WERI-Rb-1 (cell line): ENCODE measurements at regions not wholly inside any gene's neighbourhood (a gene's known extent, or its start where the extent isn't known, plus 50 kb on each side); places are given as distances from the start of the nearest gene placed in this dataset.
A peak's percentile ranks its signal among the peaks of the same experiment; 100 is the strongest.

ENCODE experiments used
- DNase-seq: peaks from one replicate; pipeline ENCODE4 v3.0.0-alpha.2; 2020
- H3K27ac ChIP-seq: fragments of 250-450 bp; sonication (Bioruptor Pico); 2 replicates; pipeline ENCODE4 v1.5.1; 2020; ENCODE audit warnings: mild to moderate bottlenecking, moderate library complexity
- H3K27me3 ChIP-seq: fragments of 250-450 bp; sonication (Bioruptor Pico); 2 replicates; pipeline ENCODE4 v1.5.1; 2021; ENCODE audit warnings: mild to moderate bottlenecking, low read depth, moderate library complexity; ENCODE audit not compliant: insufficient read depth, severe bottlenecking
- H3K36me3 ChIP-seq: fragments of 250-450 bp; sonication (Bioruptor Pico); 2 replicates; pipeline ENCODE4 v1.5.1; 2020; ENCODE audit warnings: mild to moderate bottlenecking, moderate library complexity
- H3K4me3 ChIP-seq: 2 replicates; pipeline ENCODE4 v1.5.1; 2011; ENCODE audit warnings: low read depth, mild to moderate bottlenecking, control low read depth, low read length
- H3K9me3 ChIP-seq: fragments of 250-450 bp; sonication (Bioruptor Pico); 2 replicates; pipeline ENCODE4 v1.5.1; 2021; ENCODE audit warnings: mild to moderate bottlenecking, moderate library complexity; ENCODE audit not compliant: severe bottlenecking
- TF ChIP-seq, protein P1 (sequence below): IDR thresholded peaks from 2 replicates; pipeline ENCODE4 v1.5.1; 2011; ENCODE audit warnings: low read depth, mild to moderate bottlenecking, control low read depth, inconsistent platforms, low read length

DNA sequence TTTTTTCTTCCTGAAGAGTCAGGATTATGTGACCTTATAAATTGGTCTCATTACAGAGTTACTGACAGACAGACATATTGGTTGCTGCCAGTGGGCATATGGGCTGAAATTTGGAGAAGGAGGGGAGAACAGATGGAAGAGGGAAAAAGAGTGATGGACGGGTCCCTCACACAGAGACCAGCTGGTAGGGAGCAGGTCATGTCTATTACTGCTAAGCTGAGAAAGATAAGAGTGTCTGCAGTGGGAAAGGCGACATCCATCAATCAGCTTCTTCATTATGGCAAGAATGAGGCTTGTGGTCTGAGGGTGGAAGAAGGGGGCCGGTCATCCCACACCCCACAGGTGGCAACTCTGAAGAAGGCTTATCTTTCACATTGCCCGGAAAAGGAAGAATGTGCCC lies 353.8 kb upstream of the RSPO3 start:
- Histone ChIP-seq H3K4me3 (no peak overlapping the region), H3K9me3 (no peaks in the 10 kb centered on the region), H3K27ac (no peak overlapping the region; the same call in 1 of the 2 replicates), H3K36me3 (no peaks in the 10 kb centered on the region), H3K27me3 (no peaks in the 10 kb centered on the region)
- DNase-seq, result peak; percentile 70
- TF ChIP-seq, protein P1, sequence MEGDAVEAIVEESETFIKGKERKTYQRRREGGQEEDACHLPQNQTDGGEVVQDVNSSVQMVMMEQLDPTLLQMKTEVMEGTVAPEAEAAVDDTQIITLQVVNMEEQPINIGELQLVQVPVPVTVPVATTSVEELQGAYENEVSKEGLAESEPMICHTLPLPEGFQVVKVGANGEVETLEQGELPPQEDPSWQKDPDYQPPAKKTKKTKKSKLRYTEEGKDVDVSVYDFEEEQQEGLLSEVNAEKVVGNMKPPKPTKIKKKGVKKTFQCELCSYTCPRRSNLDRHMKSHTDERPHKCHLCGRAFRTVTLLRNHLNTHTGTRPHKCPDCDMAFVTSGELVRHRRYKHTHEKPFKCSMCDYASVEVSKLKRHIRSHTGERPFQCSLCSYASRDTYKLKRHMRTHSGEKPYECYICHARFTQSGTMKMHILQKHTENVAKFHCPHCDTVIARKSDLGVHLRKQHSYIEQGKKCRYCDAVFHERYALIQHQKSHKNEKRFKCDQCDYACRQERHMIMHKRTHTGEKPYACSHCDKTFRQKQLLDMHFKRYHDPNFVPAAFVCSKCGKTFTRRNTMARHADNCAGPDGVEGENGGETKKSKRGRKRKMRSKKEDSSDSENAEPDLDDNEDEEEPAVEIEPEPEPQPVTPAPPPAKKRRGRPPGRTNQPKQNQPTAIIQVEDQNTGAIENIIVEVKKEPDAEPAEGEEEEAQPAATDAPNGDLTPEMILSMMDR, result no peak

DNA sequence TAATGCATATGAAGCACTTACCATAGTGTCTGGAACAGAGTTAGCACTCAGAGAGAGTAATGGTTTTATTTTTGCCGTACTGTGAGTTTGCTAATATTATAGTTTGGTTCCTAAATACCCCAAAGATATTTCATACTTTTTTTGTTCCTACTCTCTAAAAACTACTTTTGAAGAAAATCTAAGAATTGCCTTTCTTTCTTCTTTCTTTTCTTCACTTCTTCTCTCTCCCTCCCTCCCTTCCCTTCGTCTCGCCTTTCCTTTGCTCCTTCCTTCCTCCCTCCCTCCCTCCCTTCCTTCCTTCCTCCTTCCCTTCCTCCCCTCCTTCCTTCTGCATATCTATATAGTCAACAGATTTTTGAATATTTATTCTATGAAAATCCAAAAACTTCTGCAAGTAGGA lies 351.7 kb upstream of the RSPO3 start:
- H3K9me3 ChIP-seq, result no peaks in the 10 kb centered on the region
- no peaks in the 10 kb centered on the region for H3K36me3 ChIP-seq
- DNase-seq, result no peak
- H3K4me3 ChIP-seq, result no peak overlapping the region
- no peak overlapping the region for H3K27ac ChIP-seq
- H3K27me3 ChIP-seq, result no peaks in the 10 kb centered on the region
- TF ChIP-seq, protein P1, result no peak

DNA sequence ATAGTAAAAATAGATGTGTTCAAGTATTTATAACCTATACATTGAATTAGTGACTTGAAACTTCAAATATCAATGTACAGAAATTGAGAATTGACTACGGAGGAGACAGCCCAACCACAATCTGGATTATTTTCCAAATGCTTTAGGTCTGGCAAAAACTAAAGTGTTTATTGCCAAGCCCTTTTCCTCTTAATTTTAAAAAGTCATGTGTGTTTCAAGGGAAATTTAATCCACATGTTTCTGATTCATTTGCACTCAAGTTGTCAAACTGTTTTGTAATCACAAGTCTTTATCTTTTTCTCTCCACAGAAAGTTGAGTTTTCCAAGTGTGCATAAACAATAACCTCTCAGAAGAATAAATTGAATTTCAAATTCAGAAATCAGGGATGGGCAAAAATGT lies 350.8 kb upstream of the RSPO3 start:
- TF ChIP-seq, protein P1, result no peak
- DNase-seq, result no peak
- Histone ChIP-seq H3K4me3 (no peak overlapping the region), H3K36me3 (no peaks in the 10 kb centered on the region), H3K27me3 (no peaks in the 10 kb centered on the region), H3K9me3 (no peaks in the 10 kb centered on the region), H3K27ac (no peak overlapping the region)

DNA sequence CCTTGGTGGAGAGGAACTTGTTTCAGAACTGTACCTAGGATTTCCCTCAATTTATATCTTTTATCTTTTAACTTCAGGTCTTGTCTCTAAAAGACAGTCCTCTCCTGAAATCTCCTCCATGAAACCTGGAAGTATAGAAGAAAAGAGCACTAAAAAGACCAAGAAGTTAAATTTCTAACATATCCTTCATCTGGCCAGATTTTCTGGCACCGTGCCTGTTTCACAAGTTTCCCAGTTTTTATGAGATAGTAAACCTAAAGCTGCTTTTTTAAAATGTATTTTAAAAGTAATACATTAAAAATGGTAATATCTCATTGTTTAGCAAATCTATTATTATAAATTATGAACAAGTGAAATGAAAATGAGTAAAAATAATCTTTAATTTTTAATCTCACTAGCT lies 348.3 kb upstream of the RSPO3 start:
- no peaks in the 10 kb centered on the region for H3K27me3 ChIP-seq
- TF ChIP-seq, protein P1, result no peak
- H3K27ac ChIP-seq, result no peak overlapping the region
- no peak overlapping the region for H3K4me3 ChIP-seq
- no peak for DNase-seq
- no peaks in the 10 kb centered on the region for H3K9me3 ChIP-seq
- H3K36me3 ChIP-seq, result no peaks in the 10 kb centered on the region

DNA sequence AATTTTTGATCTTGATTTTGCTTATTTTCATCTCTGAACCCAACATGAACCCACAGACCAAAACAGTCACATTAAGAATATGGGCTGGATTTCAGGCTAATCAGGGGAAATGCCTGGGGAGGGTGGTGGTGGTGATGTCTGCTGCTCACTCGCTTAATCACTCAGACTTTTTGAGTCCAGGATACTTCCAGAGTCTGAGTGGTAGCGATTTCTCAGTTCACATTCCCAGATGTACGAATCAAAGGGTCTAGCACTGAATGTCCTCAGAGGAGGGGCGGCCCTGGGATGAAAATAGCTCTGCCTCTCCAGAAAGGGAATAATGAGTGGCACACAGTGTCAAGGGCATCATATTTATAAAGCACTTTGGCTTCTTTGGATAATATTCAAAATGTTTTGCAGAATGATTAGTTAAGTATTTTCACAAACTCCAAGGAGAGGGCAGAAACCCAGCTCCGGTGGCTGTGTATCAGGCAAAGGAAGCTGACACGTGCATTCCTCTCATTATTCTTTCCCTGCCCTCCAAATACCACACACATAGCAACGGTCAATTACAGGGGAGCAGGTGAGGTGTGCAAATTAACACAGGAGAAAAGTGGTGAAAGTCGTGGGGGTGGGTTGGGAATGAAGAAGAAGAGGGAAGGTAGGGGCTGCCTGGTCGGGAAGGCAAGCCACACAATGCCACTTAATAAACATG lies 345.2 kb upstream of the RSPO3 start:
- TF ChIP-seq, protein P1, result no peak
- DNase-seq, result no peak
- Histone ChIP-seq H3K4me3 (no peak overlapping the region), H3K36me3 (no peaks in the 10 kb centered on the region), H3K9me3 (no peaks in the 10 kb centered on the region), H3K27ac (no peak overlapping the region), H3K27me3 (no peaks in the 10 kb centered on the region)

DNA sequence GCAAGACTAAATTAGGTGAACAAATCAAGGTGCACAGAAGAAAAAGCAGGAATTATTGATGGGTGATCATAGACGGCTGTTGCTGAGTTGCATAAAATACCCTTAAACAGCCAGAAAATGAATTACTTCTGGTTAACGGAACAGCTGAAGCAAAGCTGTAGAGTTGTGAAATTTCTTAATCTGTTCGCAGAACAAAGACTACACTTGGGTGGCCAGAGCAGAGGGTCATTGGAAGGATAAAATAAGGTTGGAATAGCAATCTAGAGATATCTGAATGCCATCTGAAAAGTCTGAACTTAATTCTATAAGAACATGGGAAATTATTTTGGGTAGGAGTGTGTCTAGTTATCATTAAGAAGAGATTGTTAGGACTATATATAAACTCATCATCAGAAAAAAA lies 339.1 kb upstream of the RSPO3 start:
- Histone ChIP-seq H3K27ac (no peak overlapping the region), H3K36me3 (no peaks in the 10 kb centered on the region), H3K4me3 (no peak overlapping the region), H3K27me3 (no peaks in the 10 kb centered on the region), H3K9me3 (no peaks in the 10 kb centered on the region)
- DNase-seq, result no peak
- TF ChIP-seq, protein P1, result no peak
